Nephron (organoid): ENCODE measurements at regions not wholly inside any gene's neighbourhood (a gene's known extent, or its start where the extent isn't known, plus 50 kb on each side); places are given as distances from the start of the nearest gene placed in this dataset.

ENCODE experiments used
- H3K27ac Mint-ChIP-seq, 3 experiments: 2 replicates each; pipeline ENCODE4 v1.8.0; 2020; ENCODE audit warnings: mixed read lengths in 3 of 3, mild to moderate bottlenecking in 2 of 3, moderate library complexity in 1 of 3
- H3K27me3 Mint-ChIP-seq: 2 replicates; pipeline ENCODE4 v1.8.0; 2021; ENCODE audit warnings: low read depth, mild to moderate bottlenecking, moderate library complexity, mixed read lengths
- H3K36me3 Mint-ChIP-seq: 2 replicates; pipeline ENCODE4 v1.8.0; 2020; ENCODE audit warnings: low read depth, mixed read lengths
- H3K4me1 Mint-ChIP-seq: 2 replicates; pipeline ENCODE4 v1.8.0; 2020; ENCODE audit warnings: mixed read lengths
- H3K4me3 Mint-ChIP-seq, 3 experiments: 2 replicates each; pipeline ENCODE4 v1.8.0; 2020; ENCODE audit warnings: mild to moderate bottlenecking in 3 of 3, mixed read lengths in 3 of 3, moderate library complexity in 2 of 3
- H3K9me3 Mint-ChIP-seq: 2 replicates; pipeline ENCODE4 v1.8.0; 2020; ENCODE audit warnings: mixed read lengths
- CTCF ChIP-seq, 3 experiments: fragments of 200-600 bp; sonication (generic); IDR thresholded peaks; one replicate each; pipeline ENCODE4 v1.5.0; 2021; ENCODE audit warnings: antibody characterized with exemption in 3 of 3; ENCODE audit not compliant: unreplicated experiment in 3 of 3

- H3K27me3 Mint-ChIP-seq: no peaks in the 10 kb centered on the region
- H3K9me3 Mint-ChIP-seq: peaks cover 15% of the 10 kb centered on the region
- no peaks in the 10 kb centered on the region for H3K4me1 Mint-ChIP-seq
- TF ChIP-seq CTCF (IDR thresholded peaks at IDR 0.05; ENCODE audit: unreplicated experiment in 3 of 3): no peak
- H3K36me3 Mint-ChIP-seq: no peaks in the 10 kb centered on the region
- H3K27ac Mint-ChIP-seq: no peak overlapping the region
- H3K4me3 Mint-ChIP-seq: no peak overlapping the region
These were observed 272.5 kb upstream of the CWC22 start for GRCh38 chr2:180279581-180279980.

- Mint-ChIP-seq H3K27me3 (no peaks in the 10 kb centered on the region), H3K36me3 (no peaks in the 10 kb centered on the region), H3K4me1 (no peaks in the 10 kb centered on the region), H3K9me3 (peaks cover 34% of the 10 kb centered on the region), H3K27ac (no peak overlapping the region), H3K4me3 (no peak overlapping the region)
- TF ChIP-seq CTCF (IDR thresholded peaks at IDR 0.05; ENCODE audit: unreplicated experiment in 3 of 3): no peak
These were observed 269.6 kb upstream of the CWC22 start for GRCh38 chr2:180276733-180277132.

- no peaks in the 10 kb centered on the region for H3K36me3 Mint-ChIP-seq
- peaks cover 4% of the 10 kb centered on the region for H3K27me3 Mint-ChIP-seq
- H3K27ac Mint-ChIP-seq: no peak overlapping the region
- peaks cover 31% of the 10 kb centered on the region for H3K9me3 Mint-ChIP-seq
- H3K4me3 Mint-ChIP-seq: no peak overlapping the region
- no peak for TF ChIP-seq CTCF (IDR thresholded peaks at IDR 0.05; ENCODE audit: unreplicated experiment in 3 of 3)
- no peaks in the 10 kb centered on the region for H3K4me1 Mint-ChIP-seq
These were observed 260.9 kb upstream of the CWC22 start for GRCh38 chr2:180268006-180268405.

- Mint-ChIP-seq H3K27ac (no peak overlapping the region), H3K27me3 (no peaks in the 10 kb centered on the region), H3K4me3 (no peak overlapping the region), H3K4me1 (peaks cover 5% of the 10 kb centered on the region), H3K36me3 (no peaks in the 10 kb centered on the region), H3K9me3 (peaks cover 10% of the 10 kb centered on the region)
- no peak for TF ChIP-seq CTCF (IDR thresholded peaks at IDR 0.05; ENCODE audit: unreplicated experiment in 3 of 3)
These were observed 254.9 kb upstream of the CWC22 start for GRCh38 chr2:180261976-180262375.

GRCh38 chr2:180258579-180258978 lies 251.5 kb upstream of the CWC22 start:
- Mint-ChIP-seq H3K4me1 (peaks cover 5% of the 10 kb centered on the region), H3K27ac (no peak overlapping the region), H3K27me3 (peaks cover 1% of the 10 kb centered on the region), H3K36me3 (no peaks in the 10 kb centered on the region), H3K9me3 (peaks cover 11% of the 10 kb centered on the region), H3K4me3 (no peak overlapping the region)
- TF ChIP-seq CTCF (IDR thresholded peaks at IDR 0.05; ENCODE audit: unreplicated experiment in 3 of 3): no peak

- TF ChIP-seq CTCF (IDR thresholded peaks at IDR 0.05; ENCODE audit: unreplicated experiment in 3 of 3): no peak
- peak overlapping the region in 1 of 3 experiments; percentile 8 for H3K27ac Mint-ChIP-seq
- peaks cover 5% of the 10 kb centered on the region for H3K4me1 Mint-ChIP-seq
- peaks cover 3% of the 10 kb centered on the region for H3K27me3 Mint-ChIP-seq
- no peaks in the 10 kb centered on the region for H3K36me3 Mint-ChIP-seq
- H3K9me3 Mint-ChIP-seq: peaks cover 11% of the 10 kb centered on the region
- no peak overlapping the region for H3K4me3 Mint-ChIP-seq
These were observed 251.0 kb upstream of the CWC22 start for GRCh38 chr2:180258041-180258537.
